Transverse colon (tissue), 4 donors: ENCODE measurements at regions not wholly inside any gene's neighbourhood (a gene's known extent, or its start where the extent isn't known, plus 50 kb on each side); places are given as distances from the start of the nearest gene placed in this dataset.

Experiments used
- DNase-seq: peaks from one replicate; pipeline ENCODE4 v3.0.0-alpha.2; 2019
- H3K27ac ChIP-seq, 4 donors: fragments of 200-600 bp; sonication (generic); 2 replicates each; pipeline ENCODE4 v1.5.1; 2016 to 2018; ENCODE audit warnings: inconsistent platforms in 4 of 4
- H3K27me3 ChIP-seq: fragments of 200-600 bp; sonication (generic); 2 replicates; pipeline ENCODE4 v1.5.1; 2017; ENCODE audit warnings: inconsistent platforms
- H3K36me3 ChIP-seq, 4 donors: fragments of 200-600 bp; sonication (generic); 2 replicates each; pipeline ENCODE4 v1.5.1; 2017 to 2019; ENCODE audit warnings: inconsistent platforms in 4 of 4
- H3K4me1 ChIP-seq, 4 donors: fragments of 200-600 bp; sonication (generic); 2 replicates each; pipeline ENCODE4 v1.5.1; 2017 to 2020; ENCODE audit warnings: inconsistent platforms in 4 of 4
- H3K4me3 ChIP-seq, 4 donors: fragments of 200-600 bp; sonication (generic); 1 replicate in 1 of 4; 2 replicates in 3 of 4; pipeline versions ENCODE4 v1.5.1 to v1.6.1; 2017 to 2019; ENCODE audit warnings: inconsistent platforms in 4 of 4
- H3K9me3 ChIP-seq, 2 donors: fragments of 200-600 bp; sonication (generic); 2 replicates each; pipeline ENCODE4 v1.5.1; 2017 to 2019; ENCODE audit warnings: inconsistent platforms in 2 of 2
- EP300 ChIP-seq: sonication (generic); formaldehyde crosslinking; IDR thresholded peaks from one replicate; pipeline ENCODE4 v1.6.1; 2017; ENCODE audit warnings: antibody characterized with exemption, low read depth
- POLR2A ChIP-seq: fragments of 450-650 bp; IDR thresholded peaks from one replicate; pipeline ENCODE4 v1.6.1; 2016; ENCODE audit warnings: antibody characterized with exemption, mild to moderate bottlenecking, moderate library complexity
- POLR2AphosphoS5 ChIP-seq, 3 donors: sonication (generic); formaldehyde crosslinking; IDR thresholded peaks; one replicate each; pipeline ENCODE4 v1.6.1; 2016; ENCODE audit warnings: antibody characterized with exemption in 3 of 3
- WGBS, 2 donors: methylation state at CpG; one replicate each; pipeline ENCODE4 v1.1.5; 2018; ENCODE audit warnings: low coverage in 1 of 2; 5-methylcytosine and 5-hydroxymethylcytosine counted together
- in situ Hi-C, 4 donors: fragments of 200-750 bp; cut with MboI; loops; one replicate each; pipeline versions ENCODE4 v1.15.0 to v1.15.1; 2017; ENCODE audit warnings: low sequenced_read_pairs in 3 of 4, low pct_ligation_motif_present in 1 of 4, low pct_unique_long_range_greater_than_20kb in 1 of 4
- intact Hi-C: fragments of 100-400 bp; cut with DNase I; formaldehyde crosslinking; loops from one replicate; pipeline ENCODE4 v1.15.1; 2023; ENCODE audit warnings: low total_unique reads
- TF ChIP-seq, protein P1 (sequence below), 5 experiments: fragments of 200-600 bp in 3 of 5; fragments of 450-650 bp in 2 of 5; sonication (generic) in 3 of 5; IDR thresholded peaks; 1 replicate in 2 of 5; 2 replicates in 3 of 5; pipeline ENCODE4 v1.5.1; 2016 to 2017; ENCODE audit warnings: antibody characterized with exemption in 5 of 5, inconsistent platforms in 3 of 5, mild to moderate bottlenecking in 2 of 5, moderate library complexity in 1 of 5

DNA sequence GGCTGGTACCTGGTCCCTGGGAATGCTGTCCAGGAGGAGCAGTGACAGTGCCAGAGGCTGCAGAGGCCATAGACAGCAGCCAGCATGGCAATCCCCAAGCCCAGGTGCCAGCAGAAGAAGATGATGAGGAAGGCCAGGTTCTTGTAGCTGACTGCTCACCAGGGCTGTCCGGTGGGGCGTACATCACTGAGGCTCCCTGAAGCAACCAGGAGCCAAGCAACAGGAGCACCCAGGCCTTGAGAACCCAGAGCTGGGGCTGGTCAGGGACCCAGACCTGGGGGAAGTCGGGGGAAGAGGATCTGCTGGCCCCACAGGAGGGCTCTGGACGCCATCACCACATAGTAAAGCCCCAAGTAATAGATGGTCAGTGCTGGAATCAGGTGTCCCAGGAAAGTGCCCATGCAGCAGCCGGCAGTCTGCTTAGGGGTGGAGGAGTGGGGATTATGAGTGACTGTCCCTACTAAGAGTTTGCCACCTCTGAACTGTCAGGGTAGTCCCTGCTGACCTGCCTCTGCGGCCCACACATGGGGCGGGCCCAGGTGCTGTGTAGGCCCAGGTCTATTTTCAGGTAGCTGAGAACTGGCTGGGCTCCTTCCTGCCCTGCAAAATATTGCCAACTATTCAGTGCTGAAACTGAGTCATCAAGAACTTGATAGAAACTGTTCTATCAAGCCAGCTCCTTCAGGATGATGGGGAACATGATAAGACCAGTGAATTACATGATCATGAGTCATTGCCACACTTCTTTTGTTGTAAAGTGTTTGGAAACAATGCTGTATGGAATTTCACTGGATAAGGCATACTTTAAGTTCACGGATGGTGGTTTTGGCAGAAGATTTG is 68.7 kb downstream of the CHRD start:
- WGBS, 2 donors: 86% methylated on average over 8 of the region's 8 CpGs; no CpG with 5 or more reads in 1 of the 2 donors
- no peak for DNase-seq
- Histone ChIP-seq H3K27me3 (no peaks in the 10 kb centered on the region), H3K4me1 (no peaks in the 10 kb centered on the region), H3K9me3 (no peaks in the 10 kb centered on the region), H3K27ac (no peak overlapping the region), H3K36me3 (no peaks in the 10 kb centered on the region), H3K4me3 (no peak overlapping the region)
- in situ Hi-C loops: no loop called here
- no peak for TF ChIP-seq POLR2AphosphoS5 (IDR thresholded peaks at IDR 0.05)
- no peak for TF ChIP-seq POLR2A
- TF ChIP-seq, protein P1, sequence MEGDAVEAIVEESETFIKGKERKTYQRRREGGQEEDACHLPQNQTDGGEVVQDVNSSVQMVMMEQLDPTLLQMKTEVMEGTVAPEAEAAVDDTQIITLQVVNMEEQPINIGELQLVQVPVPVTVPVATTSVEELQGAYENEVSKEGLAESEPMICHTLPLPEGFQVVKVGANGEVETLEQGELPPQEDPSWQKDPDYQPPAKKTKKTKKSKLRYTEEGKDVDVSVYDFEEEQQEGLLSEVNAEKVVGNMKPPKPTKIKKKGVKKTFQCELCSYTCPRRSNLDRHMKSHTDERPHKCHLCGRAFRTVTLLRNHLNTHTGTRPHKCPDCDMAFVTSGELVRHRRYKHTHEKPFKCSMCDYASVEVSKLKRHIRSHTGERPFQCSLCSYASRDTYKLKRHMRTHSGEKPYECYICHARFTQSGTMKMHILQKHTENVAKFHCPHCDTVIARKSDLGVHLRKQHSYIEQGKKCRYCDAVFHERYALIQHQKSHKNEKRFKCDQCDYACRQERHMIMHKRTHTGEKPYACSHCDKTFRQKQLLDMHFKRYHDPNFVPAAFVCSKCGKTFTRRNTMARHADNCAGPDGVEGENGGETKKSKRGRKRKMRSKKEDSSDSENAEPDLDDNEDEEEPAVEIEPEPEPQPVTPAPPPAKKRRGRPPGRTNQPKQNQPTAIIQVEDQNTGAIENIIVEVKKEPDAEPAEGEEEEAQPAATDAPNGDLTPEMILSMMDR (IDR thresholded peaks at IDR 0.05): no peak
- TF ChIP-seq EP300: no peak
- intact Hi-C loops: no loop called here

DNA sequence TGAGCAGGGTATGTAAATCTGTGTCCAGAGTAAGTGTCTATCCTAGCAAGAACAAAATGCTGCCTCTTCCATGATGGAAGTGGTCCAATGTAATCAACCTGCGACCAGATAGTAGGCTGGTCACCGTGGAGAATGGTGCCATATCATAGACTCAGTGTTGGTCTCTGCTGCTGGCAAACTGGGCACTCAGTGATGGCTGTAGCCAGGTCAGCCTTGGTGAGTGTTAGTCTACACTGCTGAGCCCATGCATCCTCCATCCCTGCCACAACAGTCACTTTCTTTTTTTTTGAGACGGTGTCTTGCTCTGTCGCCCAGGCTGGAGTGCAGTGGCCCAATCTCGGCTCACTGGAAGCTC is 69.3 kb downstream of the CHRD start:
- Histone ChIP-seq H3K4me1 (no peaks in the 10 kb centered on the region), H3K27ac (no peak overlapping the region), H3K4me3 (no peak overlapping the region), H3K36me3 (no peaks in the 10 kb centered on the region), H3K9me3 (no peaks in the 10 kb centered on the region), H3K27me3 (no peaks in the 10 kb centered on the region)
- no peak for TF ChIP-seq POLR2AphosphoS5 (IDR thresholded peaks at IDR 0.05)
- TF ChIP-seq POLR2A: no peak
- TF ChIP-seq EP300: no peak
- TF ChIP-seq, protein P1 (IDR thresholded peaks at IDR 0.05): no peak
- 82% methylated on average over 5 of the region's 5 CpGs; no CpG with 5 or more reads in 1 of the 2 donors for WGBS, 2 donors
- no peak for DNase-seq
- intact Hi-C loops: no loop called here
- in situ Hi-C loops: no loop called here

DNA sequence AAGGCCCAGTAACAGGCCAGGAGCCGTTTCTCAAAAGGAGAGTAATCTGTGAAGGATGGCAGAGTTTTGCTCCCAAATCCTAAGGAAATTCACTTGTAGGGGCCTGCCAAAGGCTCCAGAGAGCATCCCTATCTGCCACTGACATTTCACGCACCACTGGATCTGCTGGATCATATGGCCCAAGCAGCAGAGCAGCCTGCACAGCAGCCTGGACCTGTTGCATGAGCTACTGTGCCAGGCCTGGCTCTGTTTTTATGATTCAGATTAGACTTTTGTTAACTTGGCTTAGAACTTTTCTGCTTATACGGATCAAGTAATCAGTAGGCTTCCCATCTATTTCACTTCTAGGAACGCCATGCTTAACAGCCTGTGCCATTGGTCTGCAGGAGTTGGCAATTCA is 70.7 kb downstream of the CHRD start:
- Histone ChIP-seq H3K27ac (no peak overlapping the region), H3K4me1 (no peaks in the 10 kb centered on the region), H3K36me3 (no peaks in the 10 kb centered on the region), H3K9me3 (no peaks in the 10 kb centered on the region), H3K4me3 (no peak overlapping the region), H3K27me3 (no peaks in the 10 kb centered on the region)
- in situ Hi-C loops: no loop called here
- TF ChIP-seq POLR2AphosphoS5 (IDR thresholded peaks at IDR 0.05) (no peak), EP300 (no peak), POLR2A (no peak)
- TF ChIP-seq, protein P1 (IDR thresholded peaks at IDR 0.05): no peak
- no peak for DNase-seq
- intact Hi-C loops: no loop called here
- 89% methylated on average over 4 of the region's 4 CpGs; no CpG with 5 or more reads in 1 of the 2 donors for WGBS, 2 donors

DNA sequence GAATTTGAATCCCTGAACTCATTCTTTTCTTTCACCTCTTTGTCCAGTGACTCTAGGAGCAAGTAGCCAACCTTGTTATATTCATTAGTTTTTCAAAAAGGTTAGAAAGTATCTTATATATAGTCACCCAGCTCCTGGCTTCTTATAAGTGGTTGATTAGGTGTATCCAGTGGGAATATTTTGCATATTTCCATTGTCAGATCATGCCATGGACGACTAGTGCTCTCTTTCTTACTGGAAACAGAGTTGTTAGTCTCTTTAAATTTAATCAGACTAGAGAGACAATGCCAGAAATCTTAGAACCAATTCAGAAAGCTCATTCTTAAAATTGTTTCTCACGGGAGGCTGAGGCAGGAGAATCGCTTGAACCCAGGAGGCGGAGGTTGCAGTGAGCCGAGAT is 73.4 kb downstream of the CHRD start:
- in situ Hi-C loops: no loop called here
- no peak for TF ChIP-seq POLR2AphosphoS5 (IDR thresholded peaks at IDR 0.05)
- no peak for DNase-seq
- WGBS, 2 donors: 58 to 85% methylated on average over 4 to 5 of the region's 5 CpGs
- Histone ChIP-seq H3K27me3 (no peaks in the 10 kb centered on the region), H3K4me3 (no peak overlapping the region), H3K27ac (no peak overlapping the region), H3K4me1 (no peaks in the 10 kb centered on the region), H3K36me3 (no peaks in the 10 kb centered on the region), H3K9me3 (no peaks in the 10 kb centered on the region)
- intact Hi-C loops: no loop called here
